ENCODE measurements at regions not wholly inside any gene's neighbourhood (a gene's known extent, or its start where the extent isn't known, plus 50 kb on each side); places are given as distances from the start of the nearest gene placed in this dataset.

DNA sequence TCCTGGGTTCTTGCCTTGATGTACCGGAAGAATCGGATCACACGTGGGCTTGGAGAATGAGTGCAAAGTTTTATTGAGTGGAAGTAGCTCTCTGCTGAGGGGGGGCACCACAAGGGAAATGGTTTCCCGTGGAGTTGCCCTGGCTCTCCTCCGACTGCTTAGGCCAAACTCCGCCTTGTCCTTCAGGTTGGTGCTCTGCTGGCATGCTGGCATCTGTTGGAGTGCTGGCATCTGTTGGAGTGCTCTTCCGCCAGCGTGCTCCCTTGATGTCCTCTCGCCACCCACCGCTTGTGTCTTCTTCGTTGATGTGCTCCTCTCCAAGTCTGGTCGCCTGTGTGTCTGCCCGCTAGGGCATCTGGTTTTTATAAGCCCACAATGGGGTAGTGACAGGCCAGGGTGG, 317.1 kb upstream of the HSF2 start:
- CTCF ChIA-PET = no interaction called here
- 0 out of 2 replicates have a peak overlapping the region, but pooled peaks have one; percentile 18 for H2AFZ ChIP-seq (ENCODE audit: low read length)
- no peaks in the 10 kb centered on the region for H3K79me2 ChIP-seq (ENCODE audit: low read length)

DNA sequence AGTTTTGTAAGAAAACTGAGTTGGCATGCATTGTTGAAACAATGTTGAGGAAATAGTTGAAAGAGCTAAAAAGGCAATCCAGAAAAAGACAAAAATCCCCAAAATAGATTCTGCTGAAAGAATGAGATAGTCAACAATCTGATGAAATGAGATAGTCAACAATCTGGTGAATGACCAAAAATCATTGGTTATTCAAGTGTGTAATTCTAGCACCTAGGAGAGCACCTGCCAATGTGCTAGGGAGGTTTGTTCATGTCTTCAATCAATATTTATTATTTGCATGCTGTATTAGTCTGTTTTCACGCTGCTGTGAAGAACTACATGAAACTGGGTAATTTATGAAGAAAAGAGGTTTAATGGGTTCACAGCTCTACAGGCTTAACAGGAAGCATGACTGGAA, 307.1 kb upstream of the HSF2 start:
- BruUV-seq (replicated peaks) = no TSS peak
- ChIA-PET POLR2A (ENCODE audit: unreplicated experiment) (no interaction called here), CTCF (no interaction called here)
- no peaks in the 10 kb centered on the region for H3K36me3 ChIP-seq (ENCODE audit: low read depth, low read length)
- no peak overlapping the region for H2AFZ ChIP-seq (ENCODE audit: low read length)
- intact Hi-C loops (cut with micrococcal nuclease) = no loop called here
- no peak for ATAC-seq
- no peak overlapping the region for H3K4me2 ChIP-seq (ENCODE audit: low read length)
- H3K9me3 ChIP-seq (ENCODE audit: low read length) = no peaks in the 10 kb centered on the region
- H3K27ac ChIP-seq (ENCODE audit: low read length) = no peak overlapping the region
- no peaks in the 10 kb centered on the region for H3K4me1 ChIP-seq (ENCODE audit: insufficient read depth, low read length)
- no peak overlapping the region for H3K9ac ChIP-seq (ENCODE audit: low read length)
- H3K79me2 ChIP-seq (ENCODE audit: low read length) = no peaks in the 10 kb centered on the region
- no peaks in the 10 kb centered on the region for H4K20me1 ChIP-seq (ENCODE audit: low read length)
- no peaks in the 10 kb centered on the region for H3F3A ChIP-seq (ENCODE audit: low read length, unreplicated experiment)
- H3K27me3 ChIP-seq (ENCODE audit: low read length) = no peaks in the 10 kb centered on the region
- H3K9me2 ChIP-seq (replicated peaks; ENCODE audit: low read length) = no peaks in the 10 kb centered on the region
- TF ChIP-seq EZH2phosphoT487 (IDR thresholded peaks at IDR 0.05; ENCODE audit: borderline replicate concordance, low read length) (no peak), EZH2 (IDR thresholded peaks at IDR 0.05; ENCODE audit: low read length, unreplicated experiment) (no peak)
- TF ChIP-seq, protein P1, sequence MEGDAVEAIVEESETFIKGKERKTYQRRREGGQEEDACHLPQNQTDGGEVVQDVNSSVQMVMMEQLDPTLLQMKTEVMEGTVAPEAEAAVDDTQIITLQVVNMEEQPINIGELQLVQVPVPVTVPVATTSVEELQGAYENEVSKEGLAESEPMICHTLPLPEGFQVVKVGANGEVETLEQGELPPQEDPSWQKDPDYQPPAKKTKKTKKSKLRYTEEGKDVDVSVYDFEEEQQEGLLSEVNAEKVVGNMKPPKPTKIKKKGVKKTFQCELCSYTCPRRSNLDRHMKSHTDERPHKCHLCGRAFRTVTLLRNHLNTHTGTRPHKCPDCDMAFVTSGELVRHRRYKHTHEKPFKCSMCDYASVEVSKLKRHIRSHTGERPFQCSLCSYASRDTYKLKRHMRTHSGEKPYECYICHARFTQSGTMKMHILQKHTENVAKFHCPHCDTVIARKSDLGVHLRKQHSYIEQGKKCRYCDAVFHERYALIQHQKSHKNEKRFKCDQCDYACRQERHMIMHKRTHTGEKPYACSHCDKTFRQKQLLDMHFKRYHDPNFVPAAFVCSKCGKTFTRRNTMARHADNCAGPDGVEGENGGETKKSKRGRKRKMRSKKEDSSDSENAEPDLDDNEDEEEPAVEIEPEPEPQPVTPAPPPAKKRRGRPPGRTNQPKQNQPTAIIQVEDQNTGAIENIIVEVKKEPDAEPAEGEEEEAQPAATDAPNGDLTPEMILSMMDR (conservative IDR thresholded peaks at IDR 0.05; ENCODE audit: low read depth, low read length) = no peak
- H3K4me3 ChIP-seq (ENCODE audit: low read length) = no peak overlapping the region
- DNase-seq = no peak

More for the DNA sequence above, 317.1 kb upstream of the HSF2 start:
- Histone ChIP-seq H3K9ac (ENCODE audit: low read length) (no peak overlapping the region), H3K27me3 (ENCODE audit: low read length) (no peaks in the 10 kb centered on the region), H3K9me3 (ENCODE audit: low read length) (no peaks in the 10 kb centered on the region), H3K27ac (ENCODE audit: low read length) (no peak overlapping the region), H4K20me1 (ENCODE audit: low read length) (no peaks in the 10 kb centered on the region), H3K4me2 (ENCODE audit: low read length) (peak overlapping the region; percentile 60; the same call in 1 of the 2 replicates), H3K4me1 (ENCODE audit: insufficient read depth, low read length) (no peaks in the 10 kb centered on the region), H3K36me3 (ENCODE audit: low read depth, low read length) (no peaks in the 10 kb centered on the region), H3F3A (ENCODE audit: low read length, unreplicated experiment) (no peaks in the 10 kb centered on the region), H3K4me3 (ENCODE audit: low read length) (0 out of 2 replicates have a peak overlapping the region, but pooled peaks have one; percentile 37), H3K9me2 (replicated peaks; ENCODE audit: low read length) (no peaks in the 10 kb centered on the region)
- BruUV-seq (replicated peaks) = no TSS peak
- DNase-seq = no peak
- no peak for ATAC-seq
- intact Hi-C loops (cut with micrococcal nuclease) = no loop called here
- POLR2A ChIA-PET (ENCODE audit: unreplicated experiment) = no interaction called here
- TF ChIP-seq, protein P1 (conservative IDR thresholded peaks at IDR 0.05; ENCODE audit: low read depth, low read length) = no peak
- TF ChIP-seq EZH2phosphoT487 (IDR thresholded peaks at IDR 0.05; ENCODE audit: borderline replicate concordance, low read length) = no peak
- no peak for TF ChIP-seq EZH2 (IDR thresholded peaks at IDR 0.05; ENCODE audit: low read length, unreplicated experiment)

DNA sequence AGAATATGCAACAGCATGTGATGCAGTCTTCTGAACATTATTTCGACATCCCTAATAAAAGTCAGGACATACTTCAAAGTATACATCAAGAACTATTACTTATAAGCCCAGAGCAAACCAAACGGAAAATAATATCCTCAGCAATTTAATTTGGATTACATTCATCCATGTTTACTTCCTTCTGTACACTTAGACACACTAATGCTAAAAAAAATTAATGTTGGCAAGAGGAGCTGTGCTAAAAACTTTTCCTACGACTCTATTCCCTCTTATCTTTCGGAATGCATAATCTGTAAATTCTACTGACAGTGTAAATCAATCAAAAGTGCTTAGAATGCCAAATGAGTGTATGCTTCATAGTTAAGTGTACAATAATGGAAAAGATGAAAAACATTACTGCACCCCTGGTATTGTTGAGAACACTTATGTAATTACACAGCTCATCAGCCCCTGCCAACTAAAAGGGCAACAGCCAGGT, 301.2 kb upstream of the HSF2 start:
- ChIA-PET POLR2A (ENCODE audit: unreplicated experiment) (no interaction called here), CTCF (no interaction called here)
- no TSS peak for BruUV-seq (replicated peaks)
- no peak for ATAC-seq
- Histone ChIP-seq H4K20me1 (ENCODE audit: low read length) (no peaks in the 10 kb centered on the region), H3K27me3 (ENCODE audit: low read length) (no peaks in the 10 kb centered on the region), H3K27ac (ENCODE audit: low read length) (no peak overlapping the region), H3K36me3 (ENCODE audit: low read depth, low read length) (no peaks in the 10 kb centered on the region), H3K4me3 (ENCODE audit: low read length) (no peak overlapping the region), H3K9me3 (ENCODE audit: low read length) (no peaks in the 10 kb centered on the region), H3K9ac (ENCODE audit: low read length) (no peak overlapping the region), H3F3A (ENCODE audit: low read length, unreplicated experiment) (no peaks in the 10 kb centered on the region), H3K79me2 (ENCODE audit: low read length) (no peaks in the 10 kb centered on the region), H3K4me2 (ENCODE audit: low read length) (no peak overlapping the region), H3K9me2 (replicated peaks; ENCODE audit: low read length) (no peaks in the 10 kb centered on the region), H2AFZ (ENCODE audit: low read length) (no peak overlapping the region), H3K4me1 (ENCODE audit: insufficient read depth, low read length) (no peaks in the 10 kb centered on the region)
- DNase-seq = no peak
- intact Hi-C loops (cut with micrococcal nuclease) = no loop called here
- TF ChIP-seq EZH2phosphoT487 (IDR thresholded peaks at IDR 0.05; ENCODE audit: borderline replicate concordance, low read length) = no peak
- no peak for TF ChIP-seq EZH2 (IDR thresholded peaks at IDR 0.05; ENCODE audit: low read length, unreplicated experiment)
- TF ChIP-seq, protein P1 (conservative IDR thresholded peaks at IDR 0.05; ENCODE audit: low read depth, low read length) = no peak

Measured in PC-3 (cell line).